Stomach smooth muscle (tissue), 2 donors: ENCODE measurements at regions not wholly inside any gene's neighbourhood (a gene's known extent, or its start where the extent isn't known, plus 50 kb on each side); places are given as distances from the start of the nearest gene placed in this dataset.
A peak's percentile ranks its signal among the peaks of the same experiment; 100 is the strongest.

ENCODE experiments used
- H3K27ac ChIP-seq: one replicate; pipeline ENCODE4 v1.7.0; 2013; ENCODE audit warnings: mild to moderate bottlenecking, low read length, inconsistent platforms
- H3K27me3 ChIP-seq, 2 donors: one replicate each; pipeline ENCODE4 v1.7.0; 2013; ENCODE audit warnings: low read length in 2 of 2; ENCODE audit not compliant: insufficient read depth in 2 of 2, control insufficient read depth in 1 of 2
- H3K36me3 ChIP-seq, 2 donors: one replicate each; pipeline ENCODE4 v1.7.0; 2013; ENCODE audit warnings: low read length in 2 of 2; ENCODE audit not compliant: control insufficient read depth in 2 of 2, insufficient read depth in 2 of 2
- H3K4me1 ChIP-seq: one replicate; pipeline ENCODE4 v1.7.0; 2013; ENCODE audit warnings: low read length; ENCODE audit not compliant: control insufficient read depth, insufficient read depth
- H3K4me3 ChIP-seq, 2 donors: one replicate each; pipeline ENCODE4 v1.7.0; 2013; ENCODE audit warnings: low read length in 2 of 2
- H3K9ac ChIP-seq, 2 donors: one replicate each; pipeline ENCODE4 v1.7.0; 2013; ENCODE audit warnings: low read length in 2 of 2, mild to moderate bottlenecking in 1 of 2
- H3K9me3 ChIP-seq, 2 donors: one replicate each; pipeline ENCODE4 v1.7.0; 2013; ENCODE audit warnings: low read length in 2 of 2; ENCODE audit not compliant: control insufficient read depth in 2 of 2
- donor health status: healthy.
- donor health status: Pancreatic carcinoma.

- H3K27ac ChIP-seq: no peak overlapping the region
- no peaks in the 10 kb centered on the region for H3K27me3 ChIP-seq
- peaks cover 10% of the 10 kb centered on the region for H3K4me1 ChIP-seq
- H3K4me3 ChIP-seq: no peak overlapping the region
- H3K9me3 ChIP-seq: no peaks in the 10 kb centered on the region
- H3K9ac ChIP-seq: no peak overlapping the region
- no peaks in the 10 kb centered on the region for H3K36me3 ChIP-seq
Measured at GRCh38 chr4:26020083-26020668, 106.2 kb downstream of the SMIM20 start.

- Histone ChIP-seq H3K4me3 (no peak overlapping the region), H3K36me3 (no peaks in the 10 kb centered on the region), H3K4me1 (peaks cover 6% of the 10 kb centered on the region), H3K9me3 (no peaks in the 10 kb centered on the region), H3K9ac (no peak overlapping the region), H3K27ac (no peak overlapping the region), H3K27me3 (no peaks in the 10 kb centered on the region)
Measured at GRCh38 chr4:26020881-26021280, 106.9 kb downstream of the SMIM20 start.

GRCh38 chr4:26021417-26022345 lies 107.7 kb downstream of the SMIM20 start:
- no peak overlapping the region for H3K4me3 ChIP-seq
- no peaks in the 10 kb centered on the region for H3K9me3 ChIP-seq
- peaks cover 6% of the 10 kb centered on the region for H3K4me1 ChIP-seq
- H3K27me3 ChIP-seq: no peaks in the 10 kb centered on the region
- no peak overlapping the region for H3K9ac ChIP-seq
- no peak overlapping the region for H3K27ac ChIP-seq
- H3K36me3 ChIP-seq: no peaks in the 10 kb centered on the region

- no peaks in the 10 kb centered on the region for H3K27me3 ChIP-seq
- H3K4me1 ChIP-seq: peaks cover 6% of the 10 kb centered on the region
- H3K27ac ChIP-seq: no peak overlapping the region
- H3K4me3 ChIP-seq: peak overlapping the region in 1 of 2 donors; percentile 22
- H3K9ac ChIP-seq: no peak overlapping the region
- H3K9me3 ChIP-seq: no peaks in the 10 kb centered on the region
- no peaks in the 10 kb centered on the region for H3K36me3 ChIP-seq
Measured at GRCh38 chr4:26022346-26023202, 108.6 kb downstream of the SMIM20 start.

GRCh38 chr4:26023203-26023972 lies 109.4 kb downstream of the SMIM20 start:
- Histone ChIP-seq H3K27ac (no peak overlapping the region), H3K9ac (no peak overlapping the region), H3K4me3 (peak overlapping the region in 1 of 2 donors; percentile 22), H3K27me3 (peaks cover 0 to 2% of the 10 kb centered on the region in 2 donors), H3K36me3 (no peaks in the 10 kb centered on the region), H3K9me3 (no peaks in the 10 kb centered on the region), H3K4me1 (peaks cover 6% of the 10 kb centered on the region)

- peaks cover 9% of the 10 kb centered on the region for H3K4me1 ChIP-seq
- peaks cover 0 to 2% of the 10 kb centered on the region in 2 donors for H3K27me3 ChIP-seq
- no peaks in the 10 kb centered on the region for H3K9me3 ChIP-seq
- H3K4me3 ChIP-seq: no peak overlapping the region
- no peaks in the 10 kb centered on the region for H3K36me3 ChIP-seq
- H3K27ac ChIP-seq: no peak overlapping the region
- no peak overlapping the region for H3K9ac ChIP-seq
Measured at GRCh38 chr4:26024079-26024478, 110.1 kb downstream of the SMIM20 start.

GRCh38 chr4:26028133-26028792 lies 114.2 kb downstream of the SMIM20 start:
- H3K4me3 ChIP-seq: no peak overlapping the region
- peaks cover 17% of the 10 kb centered on the region for H3K4me1 ChIP-seq
- H3K36me3 ChIP-seq: no peaks in the 10 kb centered on the region
- no peak overlapping the region for H3K9ac ChIP-seq
- H3K27me3 ChIP-seq: peaks cover 0 to 2% of the 10 kb centered on the region in 2 donors
- H3K27ac ChIP-seq: no peak overlapping the region
- H3K9me3 ChIP-seq: peaks cover 0 to under 1% of the 10 kb centered on the region in 2 donors

- peaks cover 0 to 5% of the 10 kb centered on the region in 2 donors for H3K9me3 ChIP-seq
- peaks cover 0 to 2% of the 10 kb centered on the region in 2 donors for H3K27me3 ChIP-seq
- peak overlapping the region in 1 of 2 donors; percentile 12 for H3K9ac ChIP-seq
- no peak overlapping the region for H3K27ac ChIP-seq
- peak overlapping the region in 1 of 2 donors; percentile 52 for H3K4me3 ChIP-seq
- H3K4me1 ChIP-seq: peaks cover 19% of the 10 kb centered on the region
- H3K36me3 ChIP-seq: no peaks in the 10 kb centered on the region
Measured at GRCh38 chr4:26028793-26029567, 115.0 kb downstream of the SMIM20 start.

- Histone ChIP-seq H3K4me3 (no peak overlapping the region), H3K4me1 (peaks cover 19% of the 10 kb centered on the region), H3K27me3 (peaks cover 0 to 2% of the 10 kb centered on the region in 2 donors), H3K9ac (no peak overlapping the region), H3K36me3 (no peaks in the 10 kb centered on the region), H3K27ac (no peak overlapping the region), H3K9me3 (peaks cover 0 to 5% of the 10 kb centered on the region in 2 donors)
Measured at GRCh38 chr4:26029568-26030131, 115.6 kb downstream of the SMIM20 start.
